ENCODE measurements at regions not wholly inside any gene's neighbourhood (a gene's known extent, or its start where the extent isn't known, plus 50 kb on each side); places are given as distances from the start of the nearest gene placed in this dataset.

DNA sequence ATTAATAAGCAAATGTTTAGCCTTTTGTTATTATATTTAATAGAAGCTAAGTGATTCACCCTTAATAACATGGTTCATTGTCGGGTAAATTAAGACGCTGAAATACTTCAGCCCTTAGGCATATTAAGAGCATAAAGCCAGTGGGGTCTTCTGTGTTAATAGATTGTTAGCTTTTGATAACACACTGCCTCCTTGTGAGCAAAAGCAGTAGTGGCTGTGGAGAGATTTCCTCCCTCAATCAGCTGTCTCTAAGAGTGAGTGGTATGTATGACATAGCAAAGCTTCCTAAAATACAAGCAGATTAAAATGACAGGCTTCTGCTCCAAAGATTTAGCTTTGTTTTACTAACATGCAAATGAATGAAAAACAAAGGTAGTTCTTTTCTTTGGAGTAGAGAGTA, 143.7 kb upstream of the SYT4 start:
- TF ChIP-seq, protein P1, sequence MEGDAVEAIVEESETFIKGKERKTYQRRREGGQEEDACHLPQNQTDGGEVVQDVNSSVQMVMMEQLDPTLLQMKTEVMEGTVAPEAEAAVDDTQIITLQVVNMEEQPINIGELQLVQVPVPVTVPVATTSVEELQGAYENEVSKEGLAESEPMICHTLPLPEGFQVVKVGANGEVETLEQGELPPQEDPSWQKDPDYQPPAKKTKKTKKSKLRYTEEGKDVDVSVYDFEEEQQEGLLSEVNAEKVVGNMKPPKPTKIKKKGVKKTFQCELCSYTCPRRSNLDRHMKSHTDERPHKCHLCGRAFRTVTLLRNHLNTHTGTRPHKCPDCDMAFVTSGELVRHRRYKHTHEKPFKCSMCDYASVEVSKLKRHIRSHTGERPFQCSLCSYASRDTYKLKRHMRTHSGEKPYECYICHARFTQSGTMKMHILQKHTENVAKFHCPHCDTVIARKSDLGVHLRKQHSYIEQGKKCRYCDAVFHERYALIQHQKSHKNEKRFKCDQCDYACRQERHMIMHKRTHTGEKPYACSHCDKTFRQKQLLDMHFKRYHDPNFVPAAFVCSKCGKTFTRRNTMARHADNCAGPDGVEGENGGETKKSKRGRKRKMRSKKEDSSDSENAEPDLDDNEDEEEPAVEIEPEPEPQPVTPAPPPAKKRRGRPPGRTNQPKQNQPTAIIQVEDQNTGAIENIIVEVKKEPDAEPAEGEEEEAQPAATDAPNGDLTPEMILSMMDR (IDR thresholded peaks at IDR 0.05): peak in 1 of 3 experiments; percentile 17
- no peak for TF ChIP-seq POLR2A (IDR thresholded peaks at IDR 0.05)
